Vagina (tissue), 2 donors: ENCODE measurements at regions not wholly inside any gene's neighbourhood (a gene's known extent, or its start where the extent isn't known, plus 50 kb on each side); places are given as distances from the start of the nearest gene placed in this dataset.
"Not testable (repeated sequence)": the region's sequence is repeated elsewhere in the genome, so short reads cannot be mapped to it uniquely, and the experiment has no call there.

ENCODE experiments used
- DNase-seq, 2 donors: peaks; one replicate each; pipeline ENCODE4 v3.0.0-alpha.2; 2017; ENCODE audit errors: extremely low spot score in 2 of 2
- H3K27ac ChIP-seq: fragments of 200-600 bp; sonication (generic); one replicate; pipeline ENCODE4 v1.5.1; 2019
- H3K27me3 ChIP-seq: fragments of 200-600 bp; sonication (generic); one replicate; pipeline ENCODE4 v1.5.1; 2019
- H3K36me3 ChIP-seq, 2 donors: fragments of 200-600 bp; sonication (generic); one replicate each; pipeline ENCODE4 v1.5.1; 2017 to 2019
- H3K4me1 ChIP-seq: fragments of 200-600 bp; sonication (generic); one replicate; pipeline ENCODE4 v1.5.1; 2019
- H3K4me3 ChIP-seq, 2 donors: fragments of 200-600 bp; sonication (generic); 1 replicate in 1 of 2; 2 replicates in 1 of 2; pipeline ENCODE4 v1.5.1; 2016 to 2019
- H3K9me3 ChIP-seq: fragments of 200-600 bp; sonication (generic); one replicate; pipeline ENCODE4 v1.5.1; 2019
- POLR2A ChIP-seq, 2 donors: fragments of 450-650 bp; IDR thresholded peaks; one replicate each; pipeline ENCODE4 v1.6.1; 2017; ENCODE audit warnings: antibody characterized with exemption in 2 of 2, mild to moderate bottlenecking in 2 of 2, moderate library complexity in 2 of 2
- POLR2AphosphoS5 ChIP-seq, 2 donors: sonication (generic); formaldehyde crosslinking; IDR thresholded peaks; one replicate each; pipeline ENCODE4 v1.9.0; 2017; ENCODE audit warnings: antibody characterized with exemption in 2 of 2, mild to moderate bottlenecking in 2 of 2, low read depth in 1 of 2; ENCODE audit not compliant: insufficient read depth in 1 of 2
- intact Hi-C: fragments of 100-400 bp; cut with DNase I; formaldehyde crosslinking; loops from one replicate; pipeline ENCODE4 v1.15.1; 2023
- TF ChIP-seq, protein P1 (sequence below), 3 experiments: fragments of 450-650 bp in 2 of 3; fragments of 200-600 bp in 1 of 3; sonication (generic) in 1 of 3; IDR thresholded peaks; one replicate each; pipeline ENCODE4 v1.5.1; 2017 to 2019; ENCODE audit warnings: antibody characterized with exemption in 3 of 3, mild to moderate bottlenecking in 2 of 3, moderate library complexity in 2 of 3

DNA sequence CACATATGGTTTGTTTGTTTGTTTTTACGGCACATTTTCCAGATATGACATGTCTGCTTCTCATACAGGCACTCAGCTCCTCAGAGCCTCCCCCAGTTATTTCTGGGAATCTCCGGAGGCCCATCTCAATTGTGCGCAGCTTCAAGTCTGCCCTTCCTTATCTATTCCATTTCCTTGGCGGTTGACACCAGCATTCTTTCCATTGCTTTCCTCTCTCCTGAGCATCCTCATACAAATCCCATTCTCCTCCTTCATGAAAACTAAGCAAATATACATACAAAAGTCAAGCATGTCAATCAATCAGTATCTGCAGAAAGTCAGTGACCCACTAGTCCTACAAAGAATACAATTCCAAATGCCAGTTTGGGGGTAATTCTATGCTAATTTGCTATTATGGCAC, 166.7 kb downstream of the SQOR start:
- no peak overlapping the region for H3K4me3 ChIP-seq
- intact Hi-C loops = no loop called here
- TF ChIP-seq POLR2A (IDR thresholded peaks at IDR 0.05) (no peak), POLR2AphosphoS5 (IDR thresholded peaks at IDR 0.05; ENCODE audit: insufficient read depth in 1 of 2, low read depth in 1 of 2) (no peak)
- TF ChIP-seq, protein P1, sequence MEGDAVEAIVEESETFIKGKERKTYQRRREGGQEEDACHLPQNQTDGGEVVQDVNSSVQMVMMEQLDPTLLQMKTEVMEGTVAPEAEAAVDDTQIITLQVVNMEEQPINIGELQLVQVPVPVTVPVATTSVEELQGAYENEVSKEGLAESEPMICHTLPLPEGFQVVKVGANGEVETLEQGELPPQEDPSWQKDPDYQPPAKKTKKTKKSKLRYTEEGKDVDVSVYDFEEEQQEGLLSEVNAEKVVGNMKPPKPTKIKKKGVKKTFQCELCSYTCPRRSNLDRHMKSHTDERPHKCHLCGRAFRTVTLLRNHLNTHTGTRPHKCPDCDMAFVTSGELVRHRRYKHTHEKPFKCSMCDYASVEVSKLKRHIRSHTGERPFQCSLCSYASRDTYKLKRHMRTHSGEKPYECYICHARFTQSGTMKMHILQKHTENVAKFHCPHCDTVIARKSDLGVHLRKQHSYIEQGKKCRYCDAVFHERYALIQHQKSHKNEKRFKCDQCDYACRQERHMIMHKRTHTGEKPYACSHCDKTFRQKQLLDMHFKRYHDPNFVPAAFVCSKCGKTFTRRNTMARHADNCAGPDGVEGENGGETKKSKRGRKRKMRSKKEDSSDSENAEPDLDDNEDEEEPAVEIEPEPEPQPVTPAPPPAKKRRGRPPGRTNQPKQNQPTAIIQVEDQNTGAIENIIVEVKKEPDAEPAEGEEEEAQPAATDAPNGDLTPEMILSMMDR (IDR thresholded peaks at IDR 0.05) = no peak
- H3K36me3 ChIP-seq = no peaks in the 10 kb centered on the region
- H3K27me3 ChIP-seq = no peaks in the 10 kb centered on the region
- H3K9me3 ChIP-seq = no peaks in the 10 kb centered on the region
- DNase-seq = no peak
- no peak overlapping the region for H3K27ac ChIP-seq
- H3K4me1 ChIP-seq = no peaks in the 10 kb centered on the region

DNA sequence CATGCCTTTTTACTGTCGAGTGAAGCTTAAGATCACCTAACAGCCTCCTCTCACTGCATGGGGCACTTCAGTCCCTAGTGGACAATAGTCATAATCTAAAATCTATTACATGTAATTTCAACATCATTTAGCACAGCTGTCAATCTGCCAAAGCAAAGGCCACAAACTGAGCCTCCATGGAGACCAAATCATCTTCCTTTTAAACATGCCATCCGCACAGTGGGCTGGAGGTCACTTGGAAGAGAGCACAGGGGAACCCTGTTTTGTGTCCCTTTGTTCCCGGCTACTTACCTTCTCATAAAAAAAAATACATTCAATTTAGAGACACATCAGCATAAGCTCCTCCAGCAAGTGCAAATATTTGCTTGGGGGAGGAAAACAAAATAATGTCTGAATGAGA, 167.3 kb downstream of the SQOR start:
- no peak for DNase-seq
- TF ChIP-seq, protein P1 (IDR thresholded peaks at IDR 0.05) = no peak
- TF ChIP-seq POLR2A (IDR thresholded peaks at IDR 0.05) (no peak), POLR2AphosphoS5 (IDR thresholded peaks at IDR 0.05; ENCODE audit: insufficient read depth in 1 of 2, low read depth in 1 of 2) (no peak)
- Histone ChIP-seq H3K27me3 (no peaks in the 10 kb centered on the region), H3K4me3 (no peak overlapping the region), H3K9me3 (no peaks in the 10 kb centered on the region), H3K27ac (no peak overlapping the region), H3K36me3 (no peaks in the 10 kb centered on the region), H3K4me1 (no peaks in the 10 kb centered on the region)
- intact Hi-C loops = no loop called here

DNA sequence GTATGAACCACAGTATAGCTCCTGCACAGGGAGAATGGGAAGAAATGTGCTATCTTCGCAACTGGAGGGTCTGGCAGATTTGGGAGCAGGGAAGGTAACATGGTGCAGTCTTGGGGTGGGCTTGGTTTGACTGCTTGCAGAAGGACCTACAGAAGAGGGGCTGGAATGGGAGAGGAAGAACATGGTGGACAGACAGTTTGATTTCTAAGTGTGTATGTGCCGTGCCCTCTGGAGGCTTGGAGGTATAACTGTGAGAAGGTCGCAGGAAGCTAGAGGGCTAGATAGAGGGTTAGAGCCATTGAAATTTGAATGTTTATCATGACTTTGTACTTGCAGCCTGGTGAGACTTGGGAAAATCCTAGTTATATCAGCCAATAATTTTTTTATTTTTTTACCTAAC, 169.2 kb downstream of the SQOR start:
- TF ChIP-seq, protein P1 (IDR thresholded peaks at IDR 0.05) = no peak
- TF ChIP-seq POLR2AphosphoS5 (IDR thresholded peaks at IDR 0.05; ENCODE audit: insufficient read depth in 1 of 2, low read depth in 1 of 2) (no peak), POLR2A (IDR thresholded peaks at IDR 0.05) (no peak)
- no peak for DNase-seq
- Histone ChIP-seq H3K9me3 (no peaks in the 10 kb centered on the region), H3K27ac (no peak overlapping the region), H3K4me1 (no peaks in the 10 kb centered on the region), H3K27me3 (no peaks in the 10 kb centered on the region), H3K36me3 (no peaks in the 10 kb centered on the region), H3K4me3 (no peak overlapping the region)
- intact Hi-C loops = no loop called here

DNA sequence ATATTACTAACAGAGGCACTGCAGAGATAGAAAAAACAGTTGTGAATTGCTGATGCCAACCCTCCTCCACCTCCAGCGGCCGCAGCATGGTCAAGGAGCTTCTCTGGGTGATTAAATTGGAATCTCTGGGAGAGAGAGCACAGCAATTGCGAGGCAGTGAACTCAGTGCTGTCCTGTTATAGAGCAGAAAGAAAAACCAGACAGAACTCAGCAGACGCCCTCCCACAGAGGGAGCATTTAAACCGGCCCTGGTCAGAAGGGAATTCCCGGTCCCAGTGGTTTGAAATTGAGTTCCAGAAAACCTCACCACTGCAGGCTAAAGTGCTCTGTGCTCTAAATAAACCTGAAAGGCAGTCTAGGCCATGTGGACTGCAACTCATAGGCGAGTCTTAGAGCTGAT, 175.4 kb downstream of the SQOR start:
- H3K27ac ChIP-seq = no peak overlapping the region
- intact Hi-C loops = no loop called here
- H3K36me3 ChIP-seq = no peaks in the 10 kb centered on the region
- TF ChIP-seq, protein P1 (IDR thresholded peaks at IDR 0.05) = no peak
- TF ChIP-seq POLR2AphosphoS5 (IDR thresholded peaks at IDR 0.05; ENCODE audit: insufficient read depth in 1 of 2, low read depth in 1 of 2) = no peak
- no peak for TF ChIP-seq POLR2A (IDR thresholded peaks at IDR 0.05)
- H3K9me3 ChIP-seq = no peaks in the 10 kb centered on the region
- H3K4me3 ChIP-seq = no peak overlapping the region
- H3K4me1 ChIP-seq = no peaks in the 10 kb centered on the region
- H3K27me3 ChIP-seq = no peaks in the 10 kb centered on the region
- DNase-seq = no peak

DNA sequence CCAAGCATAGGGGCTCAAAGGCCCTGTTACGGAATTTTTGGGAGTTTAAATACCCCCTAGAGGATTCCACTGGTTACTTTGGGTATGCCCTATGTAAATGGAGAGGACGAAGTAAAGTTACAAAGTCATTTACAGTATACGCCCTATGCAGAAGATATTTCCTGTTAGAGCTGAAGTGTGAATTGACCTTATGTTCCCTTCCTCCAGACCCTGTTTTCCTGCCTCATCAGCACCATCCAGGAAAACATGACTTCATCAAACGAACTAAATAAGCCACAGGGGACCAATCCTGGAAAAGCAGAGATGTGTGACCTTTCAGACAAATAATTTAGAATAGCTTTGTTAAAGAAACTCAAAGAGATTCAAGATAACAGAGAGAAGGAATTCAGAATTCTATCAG, 177.4 kb downstream of the SQOR start:
- TF ChIP-seq, protein P1 (IDR thresholded peaks at IDR 0.05) = no peak
- no peak for TF ChIP-seq POLR2AphosphoS5 (IDR thresholded peaks at IDR 0.05; ENCODE audit: insufficient read depth in 1 of 2, low read depth in 1 of 2)
- TF ChIP-seq POLR2A (IDR thresholded peaks at IDR 0.05) = no peak
- Histone ChIP-seq H3K4me3 (no peak overlapping the region), H3K36me3 (no peaks in the 10 kb centered on the region), H3K27ac (no peak overlapping the region), H3K4me1 (no peaks in the 10 kb centered on the region), H3K27me3 (no peaks in the 10 kb centered on the region), H3K9me3 (no peaks in the 10 kb centered on the region)
- intact Hi-C loops = no loop called here
- no peak for DNase-seq

DNA sequence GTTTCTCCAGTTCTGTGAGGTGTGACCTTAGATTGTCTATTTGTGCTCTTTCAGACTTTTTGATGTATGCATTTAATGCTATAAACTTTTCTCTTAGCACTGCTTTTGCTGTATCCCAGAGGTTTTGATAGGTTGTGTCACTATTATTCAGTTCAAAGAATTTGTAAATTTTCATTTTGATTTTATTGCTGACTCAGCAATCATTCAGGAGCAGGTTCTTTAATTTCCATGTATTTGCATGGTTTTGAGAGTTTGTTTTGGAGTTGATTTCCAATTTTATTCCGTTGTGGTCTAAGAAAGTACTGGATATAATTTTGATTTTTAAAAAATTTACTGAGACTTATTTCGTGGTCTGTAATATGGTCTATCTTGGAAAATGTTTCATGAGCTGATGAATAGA, 182.7 kb downstream of the SQOR start:
- H3K9me3 ChIP-seq, H3K36me3 ChIP-seq, H3K4me1 ChIP-seq, H3K27me3 ChIP-seq, DNase-seq, H3K4me3 ChIP-seq, H3K27ac ChIP-seq, intact Hi-C loops: not testable (repeated sequence)
